ENCODE measurements at regions not wholly inside any gene's neighbourhood (a gene's known extent, or its start where the extent isn't known, plus 50 kb on each side); places are given as distances from the start of the nearest gene placed in this dataset.

DNA sequence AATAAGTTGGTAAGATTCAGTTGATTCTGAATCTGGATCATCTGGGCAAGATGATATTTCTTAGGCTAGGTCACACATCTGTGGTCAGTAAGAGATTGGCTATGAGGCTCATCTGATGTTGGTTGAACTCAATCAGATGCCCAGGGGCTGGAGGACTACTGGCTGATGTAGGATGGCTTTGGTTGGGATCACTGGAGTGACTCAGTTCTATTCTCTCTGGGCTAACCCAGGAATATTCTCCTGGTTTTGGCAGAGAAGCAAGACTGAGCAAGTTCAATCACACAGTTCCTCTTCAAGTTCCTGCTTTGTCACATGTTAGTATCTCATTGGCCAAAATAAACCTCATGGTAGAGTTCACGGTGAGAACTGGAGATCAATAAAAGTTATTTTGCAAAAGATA is 902.3 kb upstream of the SLIT2 start:
- DNase-seq (ENCODE audit: low read depth in 1 of 2, low spot score in 1 of 2), result no peak
- H3K4me3 ChIP-seq (replicated peaks; ENCODE audit: insufficient read depth, low read length), result no peak overlapping the region
- TF ChIP-seq, protein P1, sequence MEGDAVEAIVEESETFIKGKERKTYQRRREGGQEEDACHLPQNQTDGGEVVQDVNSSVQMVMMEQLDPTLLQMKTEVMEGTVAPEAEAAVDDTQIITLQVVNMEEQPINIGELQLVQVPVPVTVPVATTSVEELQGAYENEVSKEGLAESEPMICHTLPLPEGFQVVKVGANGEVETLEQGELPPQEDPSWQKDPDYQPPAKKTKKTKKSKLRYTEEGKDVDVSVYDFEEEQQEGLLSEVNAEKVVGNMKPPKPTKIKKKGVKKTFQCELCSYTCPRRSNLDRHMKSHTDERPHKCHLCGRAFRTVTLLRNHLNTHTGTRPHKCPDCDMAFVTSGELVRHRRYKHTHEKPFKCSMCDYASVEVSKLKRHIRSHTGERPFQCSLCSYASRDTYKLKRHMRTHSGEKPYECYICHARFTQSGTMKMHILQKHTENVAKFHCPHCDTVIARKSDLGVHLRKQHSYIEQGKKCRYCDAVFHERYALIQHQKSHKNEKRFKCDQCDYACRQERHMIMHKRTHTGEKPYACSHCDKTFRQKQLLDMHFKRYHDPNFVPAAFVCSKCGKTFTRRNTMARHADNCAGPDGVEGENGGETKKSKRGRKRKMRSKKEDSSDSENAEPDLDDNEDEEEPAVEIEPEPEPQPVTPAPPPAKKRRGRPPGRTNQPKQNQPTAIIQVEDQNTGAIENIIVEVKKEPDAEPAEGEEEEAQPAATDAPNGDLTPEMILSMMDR (IDR thresholded peaks at IDR 0.05; ENCODE audit: insufficient read depth, low read length), result no peak
- TF ChIP-seq SPI1 (IDR thresholded peaks at IDR 0.05; ENCODE audit: borderline replicate concordance, low read depth) (no peak), POLR2AphosphoS5 (IDR thresholded peaks at IDR 0.05; ENCODE audit: low read depth) (no peak), REST (IDR thresholded peaks at IDR 0.05; ENCODE audit: insufficient replicate concordance, low read depth) (no peak), GABPA (IDR thresholded peaks at IDR 0.05; ENCODE audit: low read depth) (no peak)
- H3K27ac ChIP-seq (replicated peaks), result no peak overlapping the region
- H3K27me3 ChIP-seq (ENCODE audit: insufficient read depth, poor library complexity, severe bottlenecking), result no peaks in the 10 kb centered on the region

GRCh38 chr4:19348746-19349145 is 903.0 kb upstream of the SLIT2 start:
- TF ChIP-seq POLR2AphosphoS5 (IDR thresholded peaks at IDR 0.05; ENCODE audit: low read depth), result no peak
- no peak for TF ChIP-seq SPI1 (IDR thresholded peaks at IDR 0.05; ENCODE audit: borderline replicate concordance, low read depth)
- no peak for TF ChIP-seq REST (IDR thresholded peaks at IDR 0.05; ENCODE audit: insufficient replicate concordance, low read depth)
- TF ChIP-seq, protein P1 (IDR thresholded peaks at IDR 0.05; ENCODE audit: insufficient read depth, low read length), result no peak
- TF ChIP-seq GABPA (IDR thresholded peaks at IDR 0.05; ENCODE audit: low read depth), result no peak
- Histone ChIP-seq H3K4me3 (replicated peaks; ENCODE audit: insufficient read depth, low read length) (no peak overlapping the region), H3K27me3 (ENCODE audit: insufficient read depth, poor library complexity, severe bottlenecking) (no peaks in the 10 kb centered on the region), H3K27ac (replicated peaks) (no peak overlapping the region)
- DNase-seq (ENCODE audit: low read depth in 1 of 2, low spot score in 1 of 2), result no peak

DNA sequence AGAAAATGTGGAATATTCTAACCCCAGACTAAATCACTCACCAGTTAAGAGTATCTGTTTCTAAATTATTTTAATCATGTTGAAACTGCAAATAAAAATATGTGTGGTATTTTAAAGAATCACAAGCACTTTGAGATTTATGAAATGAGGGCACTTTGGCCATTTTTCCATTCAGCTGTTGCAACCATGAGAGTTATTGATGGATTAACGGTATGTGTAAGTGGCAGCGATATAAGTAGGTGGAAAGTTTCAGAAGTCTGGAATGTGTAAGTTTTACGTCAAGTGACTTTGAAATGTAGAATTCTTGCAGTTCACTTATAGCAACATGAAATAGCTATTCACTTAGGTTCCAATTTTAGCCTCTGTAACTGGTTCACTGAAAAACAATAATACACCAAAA is 905.1 kb upstream of the SLIT2 start:
- Histone ChIP-seq H3K27ac (replicated peaks) (no peak overlapping the region), H3K4me3 (replicated peaks; ENCODE audit: insufficient read depth, low read length) (no peak overlapping the region), H3K27me3 (ENCODE audit: insufficient read depth, poor library complexity, severe bottlenecking) (no peaks in the 10 kb centered on the region)
- TF ChIP-seq POLR2AphosphoS5 (IDR thresholded peaks at IDR 0.05; ENCODE audit: low read depth) (no peak), REST (IDR thresholded peaks at IDR 0.05; ENCODE audit: insufficient replicate concordance, low read depth) (no peak), GABPA (IDR thresholded peaks at IDR 0.05; ENCODE audit: low read depth) (no peak)
- TF ChIP-seq, protein P1 (IDR thresholded peaks at IDR 0.05; ENCODE audit: insufficient read depth, low read length), result no peak
- DNase-seq (ENCODE audit: low read depth in 1 of 2, low spot score in 1 of 2), result no peak

Data from HL-60 (cell line).